Neural progenitor cell (in vitro differentiated cells): ENCODE measurements at regions not wholly inside any gene's neighbourhood (a gene's known extent, or its start where the extent isn't known, plus 50 kb on each side); places are given as distances from the start of the nearest gene placed in this dataset.

Source experiments
- EZH2 ChIP-seq: fragments of 200-600 bp; sonication (generic); IDR thresholded peaks from 2 replicates; pipeline ENCODE4 v1.6.1; 2017; ENCODE audit warnings: antibody characterized with exemption, mild to moderate bottlenecking, moderate library complexity
- TF ChIP-seq, protein P1 (sequence below): fragments of 200-600 bp; sonication (generic); IDR thresholded peaks from 2 replicates; pipeline ENCODE4 v1.5.1; 2017; ENCODE audit warnings: antibody characterized with exemption, mild to moderate bottlenecking

DNA sequence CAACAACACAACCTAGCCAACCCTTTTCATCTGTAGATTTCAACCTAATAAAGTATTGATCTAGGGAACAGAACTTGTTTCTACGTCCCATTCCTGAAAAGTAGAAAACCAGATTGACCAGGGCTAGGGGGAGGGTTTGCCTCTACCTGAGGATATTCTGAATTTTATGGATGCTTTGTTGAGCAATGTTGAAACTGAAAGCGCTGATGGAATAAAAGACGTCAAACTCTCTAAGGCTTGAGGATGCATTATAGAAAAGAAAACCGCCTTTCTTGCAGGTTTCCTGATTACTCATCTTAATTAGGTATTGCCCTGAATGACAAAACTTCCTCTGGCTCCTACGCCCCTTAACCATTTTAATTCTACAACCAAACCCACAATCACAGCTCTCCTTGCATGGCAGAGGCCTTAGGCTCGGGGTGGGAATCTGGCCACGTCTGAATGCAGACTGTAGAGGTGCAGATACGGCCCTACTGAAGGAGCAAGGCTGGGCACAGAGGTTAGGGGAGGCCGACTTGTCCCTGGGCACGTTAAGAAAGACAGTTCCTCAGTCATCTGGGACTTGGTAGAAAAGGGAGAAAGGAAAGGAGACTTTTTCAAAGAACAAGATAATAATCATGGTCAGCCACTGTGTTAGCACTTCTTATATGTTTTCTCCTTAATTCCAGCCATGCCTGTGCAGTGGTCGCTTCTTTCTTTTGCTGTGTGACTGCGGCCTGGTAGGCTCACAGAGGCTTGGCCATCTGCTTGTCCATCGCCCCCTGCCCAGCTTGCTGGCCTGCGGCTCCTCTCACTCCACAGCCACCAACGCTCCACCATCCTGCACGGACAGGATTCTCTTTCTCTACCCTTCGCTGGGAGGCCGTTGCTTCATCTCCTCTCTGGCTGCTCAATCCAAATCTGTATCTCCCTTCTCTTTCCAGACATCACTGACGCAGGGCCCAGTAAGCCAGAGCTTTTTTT, 209.5 kb downstream of the VAPA start:
- TF ChIP-seq EZH2 = no peak
- TF ChIP-seq, protein P1, sequence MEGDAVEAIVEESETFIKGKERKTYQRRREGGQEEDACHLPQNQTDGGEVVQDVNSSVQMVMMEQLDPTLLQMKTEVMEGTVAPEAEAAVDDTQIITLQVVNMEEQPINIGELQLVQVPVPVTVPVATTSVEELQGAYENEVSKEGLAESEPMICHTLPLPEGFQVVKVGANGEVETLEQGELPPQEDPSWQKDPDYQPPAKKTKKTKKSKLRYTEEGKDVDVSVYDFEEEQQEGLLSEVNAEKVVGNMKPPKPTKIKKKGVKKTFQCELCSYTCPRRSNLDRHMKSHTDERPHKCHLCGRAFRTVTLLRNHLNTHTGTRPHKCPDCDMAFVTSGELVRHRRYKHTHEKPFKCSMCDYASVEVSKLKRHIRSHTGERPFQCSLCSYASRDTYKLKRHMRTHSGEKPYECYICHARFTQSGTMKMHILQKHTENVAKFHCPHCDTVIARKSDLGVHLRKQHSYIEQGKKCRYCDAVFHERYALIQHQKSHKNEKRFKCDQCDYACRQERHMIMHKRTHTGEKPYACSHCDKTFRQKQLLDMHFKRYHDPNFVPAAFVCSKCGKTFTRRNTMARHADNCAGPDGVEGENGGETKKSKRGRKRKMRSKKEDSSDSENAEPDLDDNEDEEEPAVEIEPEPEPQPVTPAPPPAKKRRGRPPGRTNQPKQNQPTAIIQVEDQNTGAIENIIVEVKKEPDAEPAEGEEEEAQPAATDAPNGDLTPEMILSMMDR = no peak
